ENCODE measurements at regions not wholly inside any gene's neighbourhood (a gene's known extent, or its start where the extent isn't known, plus 50 kb on each side); places are given as distances from the start of the nearest gene placed in this dataset.

DNA sequence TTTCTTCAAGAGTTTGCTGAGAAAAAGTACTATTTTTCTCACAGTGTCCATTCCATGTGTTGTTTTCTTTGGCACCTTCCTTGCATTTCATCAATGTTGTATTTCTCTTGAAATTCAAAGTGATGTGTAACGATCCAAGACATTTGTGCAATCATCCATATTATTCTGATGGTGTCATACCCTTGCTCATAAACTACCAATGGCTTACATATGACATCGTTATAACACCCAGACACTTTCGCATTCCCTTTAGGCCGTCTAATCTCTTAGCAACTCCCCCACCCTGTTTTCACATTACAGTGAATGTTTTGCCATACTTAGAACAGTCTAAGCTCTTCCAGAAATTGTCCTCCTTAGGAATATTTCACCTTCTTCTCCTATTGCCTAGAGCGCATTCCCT is 1779.0 kb downstream of the PCDH7 start:
- no peak for DNase-seq

GRCh38 chr4:32503241-32503640 is 1783.1 kb downstream of the PCDH7 start:
- no peak for DNase-seq

DNA sequence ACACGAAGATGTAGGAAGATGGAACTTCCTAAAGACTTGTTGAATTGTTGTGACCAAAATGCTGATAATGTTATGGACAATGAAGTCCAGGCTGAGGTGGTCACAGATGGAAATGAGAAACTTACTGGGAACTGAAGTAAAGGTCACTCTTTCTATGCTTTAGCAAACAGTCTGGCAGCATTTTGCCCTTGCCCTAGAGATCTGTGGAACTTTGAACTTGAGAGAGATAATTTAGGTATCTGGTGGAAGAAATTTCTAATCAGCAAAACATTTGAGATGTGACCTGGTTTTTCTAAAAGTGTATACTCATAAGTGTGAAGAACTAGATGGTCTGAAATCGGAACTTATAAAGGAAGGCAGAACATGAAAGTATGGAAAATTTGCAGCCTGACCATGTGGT is 1785.9 kb downstream of the PCDH7 start:
- no peak for DNase-seq

DNA sequence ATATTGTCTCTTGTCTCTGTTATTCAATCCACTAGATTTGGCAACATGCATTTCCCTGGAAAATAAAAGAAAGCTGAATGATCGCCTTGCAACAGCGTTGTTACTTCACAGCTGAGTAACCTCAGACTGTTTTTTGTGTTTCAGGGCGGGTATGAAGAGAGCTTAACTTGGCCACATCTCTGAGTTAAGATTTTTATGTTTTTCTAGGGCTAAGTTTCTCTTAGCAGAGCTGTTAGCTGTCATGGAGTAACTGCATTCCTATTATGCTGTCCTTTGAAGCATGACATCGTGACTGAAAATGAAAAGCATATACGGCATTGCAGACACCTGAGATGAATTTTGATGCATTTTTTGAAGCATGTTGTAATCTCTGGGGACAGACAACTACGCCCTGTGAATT is 1798.9 kb downstream of the PCDH7 start:
- DNase-seq = no peak

- no peak for DNase-seq
Observed at GRCh38 chr4:32525420-32525819, 1805.3 kb downstream of the PCDH7 start.

GRCh38 chr4:32544846-32545245 is 1824.7 kb downstream of the PCDH7 start:
- DNase-seq = no peak

GRCh38 chr4:32551943-32552342 is 1831.8 kb downstream of the PCDH7 start:
- no peak for DNase-seq

DNA sequence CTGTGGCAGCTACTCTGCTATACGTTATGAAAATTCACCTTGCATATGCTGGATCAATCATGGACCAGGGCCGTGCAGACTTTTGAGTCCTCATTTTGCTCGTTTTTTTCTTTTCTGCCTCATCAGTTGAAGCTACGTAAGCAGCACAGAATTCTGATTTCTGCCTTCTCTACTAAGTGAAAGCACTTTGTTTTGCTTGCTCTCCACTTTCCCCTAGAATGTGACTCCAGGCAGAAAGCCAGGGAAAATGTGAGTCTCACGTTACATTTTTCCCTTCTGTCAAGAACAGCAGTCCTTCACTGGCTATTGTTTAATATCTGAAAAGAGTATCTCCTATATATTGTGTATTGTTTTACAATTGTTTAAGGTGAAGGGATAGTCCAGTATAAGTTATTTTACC is 1840.1 kb downstream of the PCDH7 start:
- DNase-seq = no peak

GRCh38 chr4:32562010-32562409 is 1841.8 kb downstream of the PCDH7 start:
- no peak for DNase-seq

DNA sequence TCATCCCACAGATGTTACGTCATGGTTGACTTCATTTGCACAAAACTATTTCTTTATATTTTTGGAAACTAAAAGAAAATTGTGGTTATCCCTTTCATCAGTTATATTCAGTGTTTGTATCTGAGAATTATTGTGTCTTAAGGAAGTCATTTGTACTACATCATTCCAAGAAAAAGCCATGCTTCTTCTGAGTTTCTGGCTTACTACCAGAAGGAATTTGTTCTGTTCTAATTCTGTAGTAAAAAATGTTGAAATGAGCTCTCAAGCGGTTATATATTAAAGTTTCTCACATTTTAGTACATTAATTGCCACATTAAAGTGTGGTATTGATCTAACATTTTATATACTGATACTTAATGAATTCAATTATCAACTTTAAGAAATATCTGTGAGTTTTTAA is 1844.5 kb downstream of the PCDH7 start:
- DNase-seq = no peak

GRCh38 chr4:32569861-32570260 is 1849.7 kb downstream of the PCDH7 start:
- DNase-seq = no peak

DNA sequence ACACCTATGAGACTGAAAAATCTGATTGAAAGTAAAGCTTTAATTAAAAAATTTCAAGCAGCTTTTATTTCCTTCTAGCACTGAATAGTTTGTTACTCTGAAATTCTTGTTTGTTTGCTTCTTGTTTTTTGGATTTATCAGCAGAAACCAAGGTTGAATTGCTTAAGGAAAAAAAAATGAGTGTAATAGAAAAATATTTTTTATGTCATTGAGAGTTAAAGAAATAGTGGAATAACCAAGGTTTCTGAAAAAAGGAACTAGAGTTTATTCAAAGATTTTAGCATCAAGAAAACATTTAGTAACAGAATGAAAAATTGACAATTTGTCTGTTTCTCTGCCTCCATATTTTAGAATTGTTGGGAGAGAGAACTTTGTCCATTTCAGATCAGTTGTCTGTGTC is 1852.2 kb downstream of the PCDH7 start:
- DNase-seq = no peak

DNA sequence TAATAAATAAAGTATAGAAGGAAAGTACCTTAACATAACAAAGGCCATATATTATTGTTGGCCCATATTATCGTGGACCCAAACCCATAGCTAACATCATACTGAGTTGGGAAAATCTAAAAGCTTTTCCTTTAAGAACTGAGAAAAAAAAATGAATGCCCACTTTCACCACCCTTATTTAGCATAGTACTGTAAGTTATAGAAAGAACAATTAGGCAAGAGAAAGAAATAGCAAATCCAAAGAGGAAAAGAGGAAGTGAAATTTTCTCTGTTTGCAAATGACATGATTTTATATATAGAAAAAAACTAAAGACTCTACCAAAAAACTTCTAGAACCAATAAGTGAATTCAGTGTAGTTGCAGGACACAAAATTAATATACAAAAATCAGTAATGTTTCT is 1854.6 kb downstream of the PCDH7 start:
- no peak for DNase-seq

DNA sequence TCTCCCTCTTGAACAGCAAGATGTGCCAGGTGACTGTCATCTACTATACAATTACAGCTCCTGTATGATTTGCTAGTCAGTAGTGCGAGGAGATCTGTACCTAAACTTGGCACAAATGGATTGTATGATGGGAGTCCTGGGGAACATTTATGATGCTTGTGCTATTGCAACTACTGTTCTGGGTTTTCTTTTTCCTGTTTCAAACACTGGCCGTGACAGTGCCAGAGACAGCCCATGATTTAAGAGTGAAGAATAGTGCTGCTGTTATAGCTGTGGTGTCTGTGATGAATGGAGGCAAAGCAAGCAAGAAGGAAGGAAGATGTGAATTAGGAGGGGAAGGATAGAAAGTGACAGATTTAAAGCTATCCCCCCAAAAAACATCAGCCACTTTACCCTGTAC is 1868.9 kb downstream of the PCDH7 start:
- DNase-seq = no peak

DNA sequence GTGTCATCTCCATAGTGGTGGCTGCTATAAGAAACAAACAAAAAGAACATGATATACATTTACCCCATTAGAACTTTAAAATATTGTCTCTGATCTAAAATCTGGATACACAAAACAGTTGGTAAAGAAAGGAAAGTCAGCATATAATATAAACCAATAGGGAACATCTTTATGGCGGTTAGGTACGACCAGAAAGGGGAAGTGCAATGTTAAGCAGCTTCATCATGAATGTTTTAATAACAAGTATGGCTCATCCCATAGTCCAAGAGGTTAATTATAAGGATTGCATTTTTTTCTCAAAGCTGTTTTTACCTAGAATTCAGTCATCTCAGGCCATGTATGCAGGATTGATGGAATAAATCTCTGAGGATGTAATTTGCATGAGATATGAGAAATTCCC is 1869.7 kb downstream of the PCDH7 start:
- DNase-seq = no peak

GRCh38 chr4:32597354-32597753 is 1877.2 kb downstream of the PCDH7 start:
- no peak for DNase-seq

DNA sequence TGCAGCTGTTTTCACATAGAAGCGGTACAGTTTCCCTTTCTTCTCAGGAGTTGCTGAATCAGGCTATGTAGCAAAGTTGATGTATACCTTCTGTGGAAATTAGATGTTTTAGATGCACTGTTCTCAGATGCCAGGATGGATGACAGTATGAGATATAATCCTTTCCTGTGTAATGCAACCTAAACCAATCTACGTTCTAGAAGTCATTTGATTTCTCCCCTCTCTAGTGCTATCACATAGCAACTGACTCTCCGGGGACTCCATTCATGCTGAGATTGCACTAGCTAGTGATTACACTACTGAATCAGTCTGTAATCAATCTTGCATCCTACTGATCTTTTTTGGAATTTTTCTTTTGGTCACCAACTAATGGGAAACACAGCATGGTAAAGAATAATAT is 1881.7 kb downstream of the PCDH7 start:
- DNase-seq = no peak

DNA sequence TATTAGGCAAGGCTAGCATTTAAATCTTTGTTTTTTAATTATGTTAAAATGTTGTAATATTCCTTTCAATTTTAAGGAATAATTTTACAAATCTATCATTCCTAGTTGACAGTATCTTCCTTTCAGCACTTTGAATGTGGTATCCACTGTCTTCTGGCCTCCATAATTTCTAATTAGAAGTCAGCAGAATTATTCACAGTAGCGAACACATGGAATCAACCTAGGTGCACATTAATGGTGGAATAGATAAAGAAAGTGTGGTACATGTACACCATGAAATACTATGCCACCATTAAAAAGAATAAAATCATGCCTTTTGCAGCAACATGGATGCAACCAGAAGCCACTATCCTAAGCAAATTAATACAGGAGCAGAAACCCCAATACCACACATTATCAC is 1887.8 kb downstream of the PCDH7 start:
- DNase-seq = no peak

- no peak for DNase-seq
Observed at GRCh38 chr4:32624943-32625603, 1904.9 kb downstream of the PCDH7 start.

- no peak for DNase-seq
Observed at GRCh38 chr4:32625687-32626337, 1905.6 kb downstream of the PCDH7 start.

- DNase-seq = no peak
Observed at GRCh38 chr4:32631831-32632230, 1911.7 kb downstream of the PCDH7 start.

DNA sequence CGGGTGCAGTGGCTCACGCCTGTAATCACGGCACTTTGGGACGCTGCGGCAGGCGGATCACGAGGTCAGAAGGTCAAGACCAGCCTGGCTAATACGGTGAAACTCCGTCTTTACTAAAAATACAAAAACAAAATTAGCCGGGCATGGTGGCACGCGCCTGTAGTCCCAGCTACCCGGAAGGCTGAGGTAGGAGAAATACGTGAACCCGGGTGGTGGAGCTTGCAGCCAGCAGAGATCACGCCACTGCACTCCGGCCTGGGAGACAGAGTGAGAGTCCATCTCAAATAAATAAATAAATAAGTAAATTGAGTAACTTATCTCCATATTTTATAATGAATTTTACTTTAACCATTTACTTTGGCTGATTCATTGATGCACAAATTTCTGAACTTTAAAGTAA is 1913.3 kb downstream of the PCDH7 start:
- no peak for DNase-seq

DNA sequence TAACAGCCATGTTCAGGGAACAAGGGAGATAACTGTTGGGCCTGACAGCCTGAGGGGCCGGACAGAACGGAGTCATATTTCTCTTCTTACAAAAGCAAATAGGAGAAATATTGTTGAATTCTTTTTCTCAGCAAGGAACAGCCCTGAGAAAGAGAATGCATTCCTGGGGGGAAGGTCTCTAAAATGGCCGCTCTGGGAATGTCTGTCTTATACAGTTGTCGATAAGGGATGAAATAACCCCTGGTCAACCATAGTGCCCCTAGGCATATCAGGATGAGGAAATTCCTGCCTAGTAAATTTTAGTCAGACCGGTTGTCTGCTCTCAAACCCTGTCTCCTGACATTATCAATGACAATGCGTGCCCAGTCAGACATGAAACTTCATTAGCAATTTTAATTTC is 1925.5 kb downstream of the PCDH7 start:
- no peak for DNase-seq

- DNase-seq = no peak
Observed at GRCh38 chr4:32658019-32658418, 1937.8 kb downstream of the PCDH7 start.

- no peak for DNase-seq
Observed at GRCh38 chr4:32661229-32661628, 1941.1 kb downstream of the PCDH7 start.

All from NCI-H1436 treated with DMSO at 0.1 percent for 48 hours (cell line).